ENCODE measurements at regions not wholly inside any gene's neighbourhood (a gene's known extent, or its start where the extent isn't known, plus 50 kb on each side); places are given as distances from the start of the nearest gene placed in this dataset.

DNA sequence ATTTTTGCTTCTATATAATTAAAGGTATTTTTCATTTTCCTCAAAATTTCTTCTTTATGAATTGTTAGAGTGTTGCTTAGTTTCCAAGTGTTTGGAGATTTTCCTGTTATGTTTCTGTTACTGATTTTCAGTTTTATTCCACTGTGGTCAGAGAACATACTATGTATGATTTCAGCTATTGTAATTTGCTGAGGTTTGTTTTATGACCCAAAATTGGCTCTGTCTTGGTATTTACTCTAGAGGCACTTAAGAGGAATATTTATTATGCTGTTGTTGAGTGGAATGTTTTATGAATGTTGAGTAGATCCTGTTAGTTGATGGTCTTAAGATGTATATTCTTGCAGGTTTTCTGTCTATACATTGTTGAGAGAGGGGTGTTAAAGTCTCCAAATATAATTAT, 263.5 kb downstream of the PABPC4L start:
- no peak for TF ChIP-seq ZFX (IDR thresholded peaks at IDR 0.05; ENCODE audit: borderline replicate concordance)
- TF ChIP-seq CTCF (IDR thresholded peaks at IDR 0.05), result no peak
- no peak overlapping the region for H3K27ac ChIP-seq

DNA sequence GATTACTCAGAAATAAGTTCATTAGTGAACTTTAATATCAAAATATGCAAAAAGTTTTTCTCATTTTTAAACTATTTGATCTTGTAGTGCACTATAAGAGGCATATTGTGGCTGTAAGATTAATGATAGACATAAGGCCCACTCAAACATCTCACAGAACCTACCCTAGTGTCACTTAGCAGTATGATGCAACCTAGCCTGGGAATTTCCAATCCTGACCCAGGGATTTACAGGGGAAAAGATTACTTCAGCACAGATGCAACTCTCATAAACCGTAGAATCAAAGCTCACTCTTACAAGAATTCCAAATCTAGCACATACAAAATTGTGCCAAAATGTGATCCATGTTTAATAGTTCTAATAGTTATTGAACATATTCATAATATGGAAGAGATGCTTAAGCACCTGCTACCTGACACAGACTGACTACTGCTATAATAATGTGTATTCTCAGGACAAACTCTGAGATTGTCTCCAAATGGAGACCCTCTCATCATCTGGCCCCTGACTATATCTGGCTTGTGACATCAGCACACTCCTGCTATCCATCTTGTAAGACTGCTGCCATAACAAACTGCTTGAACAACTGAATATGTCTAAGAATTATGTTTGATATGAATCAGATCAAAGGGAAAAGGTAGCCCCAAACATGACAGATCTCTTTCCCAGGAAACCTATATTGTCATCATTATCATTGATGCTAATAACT, 271.9 kb downstream of the PABPC4L start:
- no peak overlapping the region for H3K27ac ChIP-seq
- TF ChIP-seq CTCF (IDR thresholded peaks at IDR 0.05) (no peak), ZFX (IDR thresholded peaks at IDR 0.05; ENCODE audit: borderline replicate concordance) (no peak)

DNA sequence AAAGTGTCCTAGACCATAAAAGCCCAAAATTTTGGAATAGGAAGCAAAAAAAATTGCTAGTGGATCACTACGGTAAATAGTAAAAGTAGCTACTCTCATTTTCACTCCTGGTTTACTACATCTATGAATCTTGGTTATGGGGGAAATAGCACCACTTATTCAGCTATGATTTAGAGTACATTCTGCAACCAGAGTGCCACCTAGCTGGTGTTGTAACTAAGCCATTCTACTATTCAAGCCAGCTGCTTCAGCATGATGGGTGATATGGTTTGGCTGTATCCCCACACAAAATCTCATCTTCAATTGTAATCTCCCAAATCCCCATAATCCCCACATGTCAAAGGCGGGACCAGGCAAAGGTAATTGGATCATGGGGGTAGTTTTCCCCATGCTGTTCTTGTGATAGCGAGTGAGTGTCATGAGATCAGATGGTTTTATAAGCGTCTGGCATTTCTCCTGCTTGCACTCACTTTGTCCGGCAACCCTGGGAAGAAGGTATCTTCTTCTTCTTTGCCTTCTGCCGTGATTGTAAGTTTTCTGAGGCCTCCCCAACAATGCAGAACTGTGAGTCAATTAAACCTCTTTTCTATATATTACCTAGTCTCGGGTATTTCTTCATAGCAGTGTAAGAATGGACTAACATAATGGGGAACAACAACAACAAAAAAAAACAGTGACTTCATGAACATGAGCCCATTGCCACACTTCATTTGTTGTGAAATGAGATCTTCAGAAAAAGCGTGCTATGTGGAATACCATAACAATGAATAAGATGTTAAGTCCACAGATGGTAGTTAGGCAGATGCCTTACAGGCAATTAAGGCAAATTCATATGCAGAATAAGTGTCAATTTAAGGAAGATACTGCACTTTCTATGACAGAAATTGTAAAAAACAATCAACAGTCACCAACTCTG, 280.1 kb downstream of the PABPC4L start:
- H3K27ac ChIP-seq, result no peak overlapping the region
- TF ChIP-seq CTCF (IDR thresholded peaks at IDR 0.05) (no peak; the same call in 1 of the 2 replicates), ZFX (IDR thresholded peaks at IDR 0.05; ENCODE audit: borderline replicate concordance) (no peak)

- no peak for TF ChIP-seq CTCF (IDR thresholded peaks at IDR 0.05)
- no peak for TF ChIP-seq ZFX (IDR thresholded peaks at IDR 0.05; ENCODE audit: borderline replicate concordance)
- no peak overlapping the region for H3K27ac ChIP-seq
Observed at GRCh38 chr4:133920236-133920635, 281.4 kb downstream of the PABPC4L start.

- TF ChIP-seq ZFX (IDR thresholded peaks at IDR 0.05; ENCODE audit: borderline replicate concordance), result no peak
- no peak for TF ChIP-seq CTCF (IDR thresholded peaks at IDR 0.05)
- no peak overlapping the region for H3K27ac ChIP-seq
Observed at GRCh38 chr4:133910165-133910564, 291.4 kb downstream of the PABPC4L start.

- no peak overlapping the region for H3K27ac ChIP-seq
- no peak for TF ChIP-seq CTCF (IDR thresholded peaks at IDR 0.05)
- no peak for TF ChIP-seq ZFX (IDR thresholded peaks at IDR 0.05; ENCODE audit: borderline replicate concordance)
Observed at GRCh38 chr4:133903029-133903428, 298.6 kb downstream of the PABPC4L start.

DNA sequence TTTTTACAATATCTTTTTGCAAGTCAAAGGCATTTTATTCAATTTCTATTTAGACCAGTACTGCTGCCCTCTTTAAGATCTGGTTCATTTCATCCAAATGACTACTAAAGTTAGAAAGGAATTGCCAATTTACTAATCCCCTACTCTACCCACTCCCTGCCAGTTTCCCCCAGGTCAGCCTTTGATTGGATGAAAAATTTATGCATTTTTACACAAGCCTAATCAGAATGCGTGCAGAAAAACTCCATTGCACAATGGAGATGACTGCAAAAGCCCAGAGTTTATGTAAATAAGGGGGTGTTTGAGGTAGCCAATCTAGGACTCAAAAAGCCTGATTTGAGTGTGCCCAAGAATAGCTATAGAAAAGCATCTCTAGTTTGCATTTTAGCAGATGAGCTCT, 310.6 kb downstream of the PABPC4L start:
- TF ChIP-seq ZFX (IDR thresholded peaks at IDR 0.05; ENCODE audit: borderline replicate concordance) (no peak), CTCF (IDR thresholded peaks at IDR 0.05) (no peak)
- H3K27ac ChIP-seq, result no peak overlapping the region

Measured in 22Rv1 (cell line).